Sigmoid colon (tissue), 4 donors: ENCODE measurements at regions not wholly inside any gene's neighbourhood (a gene's known extent, or its start where the extent isn't known, plus 50 kb on each side); places are given as distances from the start of the nearest gene placed in this dataset.

ENCODE experiments used
- EP300 ChIP-seq, 4 donors: sonication (generic); formaldehyde crosslinking; IDR thresholded peaks; one replicate each; pipeline ENCODE4 v1.6.1; 2017; ENCODE audit warnings: antibody characterized with exemption in 4 of 4
- POLR2A ChIP-seq, 2 donors: fragments of 450-650 bp; IDR thresholded peaks; one replicate each; pipeline ENCODE4 v1.6.1; 2016; ENCODE audit warnings: antibody characterized with exemption in 2 of 2, mild to moderate bottlenecking in 2 of 2, moderate library complexity in 2 of 2
- POLR2AphosphoS5 ChIP-seq, 4 donors: sonication (generic); formaldehyde crosslinking; IDR thresholded peaks; one replicate each; pipeline ENCODE4 v1.6.1; 2017; ENCODE audit warnings: antibody characterized with exemption in 4 of 4
- TF ChIP-seq, protein P1 (sequence below), 4 experiments: fragments of 450-650 bp in 3 of 4; fragments of 200-600 bp in 1 of 4; IDR thresholded peaks; one replicate each; pipeline ENCODE4 v1.5.1; 2016 to 2019; ENCODE audit warnings: antibody characterized with exemption in 4 of 4, mild to moderate bottlenecking in 3 of 4, moderate library complexity in 2 of 4

GRCh38 chr6:154931711-154932424 lies 63.2 kb upstream of the TIAM2 start:
- TF ChIP-seq POLR2A (IDR thresholded peaks at IDR 0.05) = no peak
- no peak for TF ChIP-seq POLR2AphosphoS5 (IDR thresholded peaks at IDR 0.05)
- TF ChIP-seq, protein P1, sequence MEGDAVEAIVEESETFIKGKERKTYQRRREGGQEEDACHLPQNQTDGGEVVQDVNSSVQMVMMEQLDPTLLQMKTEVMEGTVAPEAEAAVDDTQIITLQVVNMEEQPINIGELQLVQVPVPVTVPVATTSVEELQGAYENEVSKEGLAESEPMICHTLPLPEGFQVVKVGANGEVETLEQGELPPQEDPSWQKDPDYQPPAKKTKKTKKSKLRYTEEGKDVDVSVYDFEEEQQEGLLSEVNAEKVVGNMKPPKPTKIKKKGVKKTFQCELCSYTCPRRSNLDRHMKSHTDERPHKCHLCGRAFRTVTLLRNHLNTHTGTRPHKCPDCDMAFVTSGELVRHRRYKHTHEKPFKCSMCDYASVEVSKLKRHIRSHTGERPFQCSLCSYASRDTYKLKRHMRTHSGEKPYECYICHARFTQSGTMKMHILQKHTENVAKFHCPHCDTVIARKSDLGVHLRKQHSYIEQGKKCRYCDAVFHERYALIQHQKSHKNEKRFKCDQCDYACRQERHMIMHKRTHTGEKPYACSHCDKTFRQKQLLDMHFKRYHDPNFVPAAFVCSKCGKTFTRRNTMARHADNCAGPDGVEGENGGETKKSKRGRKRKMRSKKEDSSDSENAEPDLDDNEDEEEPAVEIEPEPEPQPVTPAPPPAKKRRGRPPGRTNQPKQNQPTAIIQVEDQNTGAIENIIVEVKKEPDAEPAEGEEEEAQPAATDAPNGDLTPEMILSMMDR (IDR thresholded peaks at IDR 0.05) = no peak
- no peak for TF ChIP-seq EP300 (IDR thresholded peaks at IDR 0.05)
